Breast epithelium (tissue), 3 donors: ENCODE measurements at regions not wholly inside any gene's neighbourhood (a gene's known extent, or its start where the extent isn't known, plus 50 kb on each side); places are given as distances from the start of the nearest gene placed in this dataset.
"Not testable (repeated sequence)": the region's sequence is repeated elsewhere in the genome, so short reads cannot be mapped to it uniquely, and the experiment has no call there.

Experiments
- CTCF ChIP-seq, 3 donors: fragments of 450-650 bp; IDR thresholded peaks; one replicate each; pipeline ENCODE4 v1.5.1; 2016 to 2017; ENCODE audit warnings: antibody characterized with exemption in 3 of 3, mild to moderate bottlenecking in 3 of 3, moderate library complexity in 3 of 3
- POLR2A ChIP-seq: fragments of 450-650 bp; IDR thresholded peaks from one replicate; pipeline ENCODE4 v1.6.1; 2016; ENCODE audit warnings: antibody characterized with exemption, mild to moderate bottlenecking, moderate library complexity
- POLR2AphosphoS5 ChIP-seq, 3 donors: sonication (generic); formaldehyde crosslinking; IDR thresholded peaks; one replicate each; pipeline ENCODE4 v1.6.1; 2017; ENCODE audit warnings: antibody characterized with exemption in 3 of 3

- TF ChIP-seq POLR2AphosphoS5 (IDR thresholded peaks at IDR 0.05); CTCF (IDR thresholded peaks at IDR 0.05); POLR2A: not testable (repeated sequence)
Observed at GRCh38 chr5:130500495-130500894, 596.2 kb downstream of the CHSY3 start.
